OCI-LY3 (cell line): ENCODE measurements at regions not wholly inside any gene's neighbourhood (a gene's known extent, or its start where the extent isn't known, plus 50 kb on each side); places are given as distances from the start of the nearest gene placed in this dataset.

ENCODE experiments used
- H2AFZ ChIP-seq: fragments of 200-600, 300-600 bp; shearing (Covaris generic); 2 replicates; pipeline ENCODE4 v1.6.0; 2014; ENCODE audit warnings: antibody characterized with exemption, low read depth, low read length
- H3K27ac ChIP-seq: fragments of 200-600, 300-600 bp; sonication (generic); 2 replicates; pipeline ENCODE4 v1.5.1; 2014; ENCODE audit warnings: mild to moderate bottlenecking, low read length, moderate library complexity, mixed read lengths
- H3K27me3 ChIP-seq: fragments of 200-600, 300-600 bp; sonication (generic); 2 replicates; pipeline ENCODE4 v1.6.1; 2014; ENCODE audit warnings: low read depth, low read length, mixed read lengths
- H3K36me3 ChIP-seq: fragments of 200-600, 300-600 bp; sonication (generic); replicated peaks from 2 replicates; pipeline ENCODE3; 2014; ENCODE audit warnings: low read depth, low read length, mixed read lengths
- H3K4me1 ChIP-seq: fragments of 300-600, 200-600 bp; sonication (generic); 2 replicates; pipeline ENCODE4 v1.6.1; 2014; ENCODE audit warnings: low read length, mixed read lengths
- H3K4me2 ChIP-seq: fragments of 200-600, 300-600 bp; sonication (generic); 2 replicates; pipeline ENCODE4 v1.6.1; 2014; ENCODE audit warnings: low read length, mixed read lengths
- H3K4me3 ChIP-seq: fragments of 300-600, 200-600 bp; sonication (generic); 2 replicates; pipeline ENCODE4 v1.5.1; 2014; ENCODE audit warnings: antibody characterized with exemption, mild to moderate bottlenecking, low read length, moderate library complexity
- H3K79me2 ChIP-seq: fragments of 300-600, 200-600 bp; shearing (Covaris generic); 2 replicates; pipeline ENCODE4 v1.6.1; 2014; ENCODE audit warnings: mild to moderate bottlenecking, low read length, mixed read lengths
- H3K9ac ChIP-seq: fragments of 300-600, 200-600 bp; shearing (Covaris generic); 2 replicates; pipeline ENCODE4 v1.6.0; 2014; ENCODE audit warnings: mild to moderate bottlenecking, low read length, moderate library complexity
- H3K9me3 ChIP-seq: fragments of 200-600, 300-600 bp; shearing (Covaris generic); 2 replicates; pipeline ENCODE4 v1.6.1; 2014; ENCODE audit warnings: low read length, mixed read lengths; ENCODE audit not compliant: insufficient read depth
- H4K20me1 ChIP-seq: fragments of 200-600, 300-600 bp; sonication (generic); 2 replicates; pipeline ENCODE4 v1.6.1; 2016; ENCODE audit warnings: low read length, mixed read lengths; ENCODE audit not compliant: insufficient read depth
- EZH2phosphoT487 ChIP-seq: fragments of 200-600 bp; shearing (Covaris generic); IDR thresholded peaks from 2 replicates; pipeline ENCODE4 v1.6.1; 2018; ENCODE audit warnings: antibody characterized with exemption, mixed run types, low read depth
- TF ChIP-seq, protein P1 (sequence below): fragments of 200-600, 300-600 bp; sonication (generic); IDR thresholded peaks from 2 replicates; pipeline ENCODE4 v1.5.1; 2014; ENCODE audit warnings: antibody characterized with exemption, low read length, low read depth

DNA sequence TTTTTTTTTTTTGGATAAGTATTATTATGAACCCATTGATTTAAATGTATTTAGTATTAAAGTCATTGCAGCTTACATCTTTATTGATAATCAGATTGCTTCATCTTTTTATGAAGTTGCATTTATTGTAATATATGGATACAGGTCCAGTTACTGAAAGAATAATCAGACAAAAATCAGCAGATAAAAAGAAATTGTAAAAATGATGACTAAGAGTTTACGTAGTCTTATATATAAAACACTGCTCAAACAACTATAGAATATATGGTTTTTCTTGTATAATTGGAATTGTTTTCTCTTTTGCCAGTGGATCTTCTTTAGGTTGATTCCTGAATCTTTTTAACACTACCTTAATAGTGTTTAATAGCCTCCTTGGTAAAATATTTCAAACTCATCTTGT is 378.3 kb downstream of the DUSP6 start:
- TF ChIP-seq EZH2phosphoT487 = no peak
- TF ChIP-seq, protein P1, sequence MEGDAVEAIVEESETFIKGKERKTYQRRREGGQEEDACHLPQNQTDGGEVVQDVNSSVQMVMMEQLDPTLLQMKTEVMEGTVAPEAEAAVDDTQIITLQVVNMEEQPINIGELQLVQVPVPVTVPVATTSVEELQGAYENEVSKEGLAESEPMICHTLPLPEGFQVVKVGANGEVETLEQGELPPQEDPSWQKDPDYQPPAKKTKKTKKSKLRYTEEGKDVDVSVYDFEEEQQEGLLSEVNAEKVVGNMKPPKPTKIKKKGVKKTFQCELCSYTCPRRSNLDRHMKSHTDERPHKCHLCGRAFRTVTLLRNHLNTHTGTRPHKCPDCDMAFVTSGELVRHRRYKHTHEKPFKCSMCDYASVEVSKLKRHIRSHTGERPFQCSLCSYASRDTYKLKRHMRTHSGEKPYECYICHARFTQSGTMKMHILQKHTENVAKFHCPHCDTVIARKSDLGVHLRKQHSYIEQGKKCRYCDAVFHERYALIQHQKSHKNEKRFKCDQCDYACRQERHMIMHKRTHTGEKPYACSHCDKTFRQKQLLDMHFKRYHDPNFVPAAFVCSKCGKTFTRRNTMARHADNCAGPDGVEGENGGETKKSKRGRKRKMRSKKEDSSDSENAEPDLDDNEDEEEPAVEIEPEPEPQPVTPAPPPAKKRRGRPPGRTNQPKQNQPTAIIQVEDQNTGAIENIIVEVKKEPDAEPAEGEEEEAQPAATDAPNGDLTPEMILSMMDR = no peak
- H3K27ac ChIP-seq = no peak overlapping the region

GRCh38 chr12:88970740-88971139 is 381.6 kb downstream of the DUSP6 start:
- Histone ChIP-seq H3K27ac (no peak overlapping the region), H3K4me2 (no peak overlapping the region), H2AFZ (no peak overlapping the region), H4K20me1 (no peaks in the 10 kb centered on the region), H3K79me2 (no peaks in the 10 kb centered on the region), H3K9ac (no peak overlapping the region), H3K9me3 (no peaks in the 10 kb centered on the region), H3K36me3 (no peaks in the 10 kb centered on the region), H3K27me3 (no peaks in the 10 kb centered on the region), H3K4me3 (no peak overlapping the region), H3K4me1 (no peaks in the 10 kb centered on the region)
- TF ChIP-seq, protein P1 = no peak
- TF ChIP-seq EZH2phosphoT487 = no peak

More for the DNA sequence above, 378.3 kb downstream of the DUSP6 start:
- Histone ChIP-seq H3K36me3 (no peaks in the 10 kb centered on the region), H2AFZ (no peak overlapping the region), H3K27me3 (no peaks in the 10 kb centered on the region), H3K9me3 (no peaks in the 10 kb centered on the region), H3K79me2 (no peaks in the 10 kb centered on the region), H3K4me3 (no peak overlapping the region), H3K4me2 (no peak overlapping the region), H3K9ac (no peak overlapping the region), H4K20me1 (no peaks in the 10 kb centered on the region), H3K4me1 (no peaks in the 10 kb centered on the region)

- no peaks in the 10 kb centered on the region for H4K20me1 ChIP-seq
- no peak overlapping the region for H3K4me2 ChIP-seq
- no peaks in the 10 kb centered on the region for H3K4me1 ChIP-seq
- H2AFZ ChIP-seq = no peak overlapping the region
- H3K79me2 ChIP-seq = no peaks in the 10 kb centered on the region
- H3K9ac ChIP-seq = no peak overlapping the region
- H3K9me3 ChIP-seq = no peaks in the 10 kb centered on the region
- H3K4me3 ChIP-seq = no peak overlapping the region
- H3K27ac ChIP-seq = no peak overlapping the region
- no peaks in the 10 kb centered on the region for H3K36me3 ChIP-seq
- no peak for TF ChIP-seq EZH2phosphoT487
- TF ChIP-seq, protein P1 = no peak
- H3K27me3 ChIP-seq = no peaks in the 10 kb centered on the region
Observed at GRCh38 chr12:88969127-88969526, 383.2 kb downstream of the DUSP6 start.

GRCh38 chr12:88960213-88960878 is 380.1 kb upstream of the KITLG start:
- TF ChIP-seq, protein P1 = no peak
- no peak for TF ChIP-seq EZH2phosphoT487
- no peak overlapping the region for H3K9ac ChIP-seq
- H3K27ac ChIP-seq = no peak overlapping the region
- H3K9me3 ChIP-seq = no peaks in the 10 kb centered on the region
- no peaks in the 10 kb centered on the region for H3K79me2 ChIP-seq
- H2AFZ ChIP-seq = no peak overlapping the region
- H3K4me2 ChIP-seq = no peak overlapping the region
- H4K20me1 ChIP-seq = no peaks in the 10 kb centered on the region
- H3K36me3 ChIP-seq = no peaks in the 10 kb centered on the region
- H3K27me3 ChIP-seq = no peaks in the 10 kb centered on the region
- H3K4me3 ChIP-seq = no peak overlapping the region
- H3K4me1 ChIP-seq = no peaks in the 10 kb centered on the region
